ENCODE measurements at regions not wholly inside any gene's neighbourhood (a gene's known extent, or its start where the extent isn't known, plus 50 kb on each side); places are given as distances from the start of the nearest gene placed in this dataset.

GRCh38 chr3:176794406-176794805 is 402.9 kb downstream of the TBL1XR1 start:
- DNase-seq (ENCODE audit: low read depth) = no peak

DNA sequence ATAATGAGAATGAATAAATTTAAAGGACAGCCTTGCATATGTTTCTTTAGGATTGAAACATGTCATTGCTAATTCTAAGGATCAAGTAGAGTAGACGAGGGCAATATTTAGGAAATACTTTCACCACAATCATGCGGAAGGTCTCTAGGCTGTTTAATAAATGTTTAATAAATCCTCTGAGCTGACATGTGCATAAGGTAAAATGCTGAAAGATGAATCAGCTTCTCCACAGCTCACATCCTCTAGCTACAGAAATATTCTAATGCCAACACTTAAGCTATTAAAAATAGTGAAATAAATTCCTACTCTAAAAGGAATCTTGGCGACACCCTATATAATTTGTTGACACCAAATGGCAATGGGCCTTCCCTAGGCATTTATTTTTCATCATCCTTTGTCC is 407.3 kb downstream of the TBL1XR1 start:
- DNase-seq (ENCODE audit: low read depth) = no peak

- DNase-seq (ENCODE audit: low read depth) = peak; percentile 51
Measured at GRCh38 chr3:176789281-176789705, 408.0 kb downstream of the TBL1XR1 start.

- no peak for DNase-seq (ENCODE audit: low read depth)
Measured at GRCh38 chr3:176787506-176787905, 409.8 kb downstream of the TBL1XR1 start.

DNA sequence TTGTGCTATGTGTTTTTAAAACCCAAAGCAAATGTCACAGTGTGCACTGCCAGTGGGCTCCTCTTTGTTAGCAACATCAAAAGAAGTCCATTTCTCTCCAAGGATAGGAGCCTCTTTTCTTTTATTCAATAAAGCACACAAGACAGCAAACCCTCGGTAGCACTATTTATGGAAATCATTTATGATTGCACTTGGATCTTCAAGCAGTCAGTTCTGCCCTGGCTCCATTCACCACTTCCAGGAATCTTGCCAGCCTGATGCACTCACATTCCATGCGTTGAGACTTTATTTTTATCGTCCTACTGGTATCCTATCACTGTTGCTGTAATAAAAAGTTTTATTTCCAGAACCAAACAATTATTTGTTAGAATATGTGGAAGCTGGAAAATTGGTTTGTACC is 412.1 kb downstream of the TBL1XR1 start:
- DNase-seq (ENCODE audit: low read depth) = peak; percentile 5

DNA sequence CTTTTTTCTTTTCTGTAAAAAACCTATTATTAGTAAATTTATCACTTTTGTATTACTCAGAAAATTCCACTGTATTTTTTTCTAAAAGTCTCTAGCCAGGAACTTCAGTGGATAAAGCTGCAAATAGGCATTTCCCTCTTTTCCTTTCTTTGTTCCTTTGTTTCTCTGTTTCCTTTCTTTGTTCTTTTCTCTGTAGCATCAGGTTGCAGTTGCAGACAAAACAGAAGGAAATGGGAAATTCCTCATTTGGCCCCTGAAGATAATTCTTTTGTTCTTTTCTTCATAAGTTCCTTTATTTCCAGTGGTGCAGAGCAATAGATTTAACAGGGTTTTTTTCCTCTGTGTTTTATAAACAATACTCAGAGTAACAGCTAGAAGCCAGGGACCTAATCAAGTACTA is 416.5 kb downstream of the TBL1XR1 start:
- no peak for DNase-seq (ENCODE audit: low read depth)

DNA sequence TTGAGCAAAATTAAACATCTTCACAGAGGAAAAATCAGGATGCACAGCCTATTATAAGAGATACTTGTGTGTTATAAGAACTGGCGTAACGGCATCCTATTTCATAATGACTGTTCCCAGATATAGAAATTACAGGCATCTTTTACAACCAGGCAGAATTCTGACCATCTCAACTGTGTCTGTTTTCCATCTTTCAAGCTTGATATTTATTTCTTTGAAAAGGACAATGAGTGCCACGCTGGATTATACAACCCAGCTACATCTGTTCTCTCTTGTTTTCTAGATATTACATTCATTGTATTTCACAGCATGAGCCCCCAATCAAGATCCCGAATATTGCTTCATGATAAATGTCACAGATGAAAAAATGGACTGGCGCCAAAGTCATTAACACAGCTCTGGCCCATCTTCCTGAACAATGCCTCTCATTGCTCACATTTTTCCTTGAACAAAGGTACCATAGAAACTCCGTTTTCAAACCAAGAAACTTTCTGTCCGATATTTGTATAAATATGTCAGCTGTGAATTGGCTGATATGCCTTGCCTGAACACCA is 420.6 kb downstream of the TBL1XR1 start:
- DNase-seq (ENCODE audit: low read depth) = no peak

- DNase-seq (ENCODE audit: low read depth) = no peak
Measured at GRCh38 chr3:176769547-176770190, 427.6 kb downstream of the TBL1XR1 start.

GRCh38 chr3:176767385-176767784 is 429.9 kb downstream of the TBL1XR1 start:
- DNase-seq (ENCODE audit: low read depth) = peak; percentile 99

DNA sequence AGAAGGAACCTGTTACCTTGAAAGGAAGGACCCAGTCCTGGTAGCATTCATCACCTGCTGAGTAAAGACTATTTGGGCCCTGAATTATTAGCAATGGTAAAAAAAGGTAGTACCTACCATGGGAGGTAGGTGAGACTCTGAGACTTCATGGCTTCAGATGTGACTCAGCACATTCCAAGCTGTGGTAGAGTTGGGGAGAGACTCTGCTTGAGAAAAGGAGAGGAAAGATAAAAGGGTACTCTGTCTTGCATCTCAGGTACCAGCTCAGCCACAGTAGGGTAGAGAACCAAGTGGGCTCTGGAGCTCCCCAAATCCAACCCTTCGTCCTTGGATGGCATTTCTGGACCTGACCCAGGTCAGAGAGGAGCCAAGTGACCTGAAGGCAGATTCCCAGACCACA is 430.4 kb downstream of the TBL1XR1 start:
- DNase-seq (ENCODE audit: low read depth) = peak; percentile 80

DNA sequence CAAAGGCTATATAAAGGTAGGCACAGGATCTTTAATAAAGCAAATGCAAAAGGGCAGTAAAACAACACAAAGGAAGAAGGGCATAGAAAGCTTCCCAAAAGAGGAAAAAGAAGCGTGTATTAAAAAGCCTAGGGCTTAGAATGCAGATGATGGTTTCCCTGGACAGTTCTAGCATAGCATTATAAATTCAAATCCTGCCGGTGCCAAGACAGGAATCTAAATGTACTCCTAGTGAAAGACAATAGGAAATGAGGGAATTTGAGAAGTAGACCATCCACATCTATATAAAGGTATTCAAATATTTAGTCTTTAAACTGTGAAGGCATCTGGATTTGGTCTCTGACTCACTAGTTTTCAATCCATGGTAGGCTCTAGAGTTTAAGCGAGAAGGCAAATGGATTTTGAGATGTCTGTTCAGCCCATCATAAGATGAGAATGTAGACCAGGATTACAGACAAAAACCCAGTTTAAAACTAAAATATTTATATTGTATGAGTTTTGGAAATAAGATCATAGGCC is 431.8 kb downstream of the TBL1XR1 start:
- DNase-seq (ENCODE audit: low read depth) = peak; percentile 46

DNA sequence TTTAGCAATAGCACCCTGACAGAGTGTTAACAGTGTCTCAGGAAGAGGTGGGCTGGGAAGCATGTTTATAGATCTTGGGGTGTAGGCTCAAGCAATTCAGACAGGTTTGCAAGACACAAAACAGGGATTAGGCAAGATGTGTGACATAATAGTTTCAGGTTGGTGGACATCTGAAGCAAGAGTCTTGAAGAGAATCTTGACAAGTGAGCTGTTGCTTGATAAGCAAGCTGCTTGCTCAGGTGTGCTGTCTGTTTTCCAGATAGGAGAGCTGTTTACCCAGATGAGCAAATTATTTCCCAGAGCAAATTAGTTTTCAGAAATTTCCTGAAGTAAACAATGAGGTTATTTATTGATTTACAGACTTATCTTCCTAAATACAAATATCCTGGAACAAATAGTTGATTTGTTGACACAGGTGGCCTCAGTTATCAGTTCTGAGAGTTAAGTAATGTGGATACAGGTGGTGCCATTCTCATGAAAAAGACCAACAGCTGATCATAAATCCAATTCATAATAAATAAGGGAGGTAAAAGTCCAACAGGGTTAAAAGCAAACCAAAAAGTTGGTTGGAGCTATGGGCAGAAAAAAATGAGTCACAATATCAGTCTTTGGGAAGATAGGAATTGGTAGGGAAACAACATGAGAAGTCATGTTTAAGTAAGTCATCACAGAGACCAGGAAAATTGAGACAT is 437.3 kb downstream of the TBL1XR1 start:
- DNase-seq (ENCODE audit: low read depth) = no peak

GRCh38 chr3:176757429-176757828 is 439.9 kb downstream of the TBL1XR1 start:
- DNase-seq (ENCODE audit: low read depth) = no peak

GRCh38 chr3:176755977-176756376 is 441.3 kb downstream of the TBL1XR1 start:
- no peak for DNase-seq (ENCODE audit: low read depth)

- DNase-seq (ENCODE audit: low read depth) = no peak
Measured at GRCh38 chr3:176755552-176755951, 441.7 kb downstream of the TBL1XR1 start.

GRCh38 chr3:176741664-176742047 is 455.6 kb downstream of the TBL1XR1 start:
- peak; percentile 66 for DNase-seq (ENCODE audit: low read depth)

DNA sequence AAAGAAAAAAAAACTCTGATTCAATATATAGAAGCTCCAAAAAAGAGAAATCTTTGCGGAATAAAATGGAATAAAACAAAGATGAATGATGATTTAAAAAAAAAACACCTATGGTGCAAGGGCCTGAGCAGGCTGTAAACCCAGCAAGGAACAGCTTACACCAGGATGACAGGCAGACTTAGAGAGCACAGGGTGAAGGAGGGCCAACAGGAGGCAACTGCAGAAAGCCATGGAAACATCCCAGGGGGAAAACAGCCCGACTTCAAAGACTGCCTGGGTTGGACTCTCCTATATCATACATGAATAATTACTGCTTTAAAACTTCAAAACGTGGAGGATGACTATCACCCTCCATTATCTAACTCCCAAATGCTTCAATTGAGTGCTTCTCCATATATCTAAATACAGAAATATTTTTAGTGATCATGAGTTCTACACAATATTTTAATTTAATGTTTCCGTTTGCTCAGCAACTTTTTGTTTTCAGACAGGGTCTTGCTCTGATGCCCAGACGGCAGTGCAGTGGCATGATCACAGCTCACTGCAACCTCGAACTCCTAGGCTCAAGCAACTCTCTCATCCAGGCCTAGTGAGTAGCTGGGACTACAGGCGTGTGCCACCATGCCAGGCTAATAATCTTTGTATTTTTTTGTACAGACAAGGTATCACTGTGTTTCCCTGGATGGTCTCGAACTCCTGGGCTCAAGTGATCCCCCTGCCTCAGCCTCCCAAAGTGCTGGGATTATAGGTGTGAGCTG is 456.2 kb downstream of the TBL1XR1 start:
- DNase-seq (ENCODE audit: low read depth) = no peak

DNA sequence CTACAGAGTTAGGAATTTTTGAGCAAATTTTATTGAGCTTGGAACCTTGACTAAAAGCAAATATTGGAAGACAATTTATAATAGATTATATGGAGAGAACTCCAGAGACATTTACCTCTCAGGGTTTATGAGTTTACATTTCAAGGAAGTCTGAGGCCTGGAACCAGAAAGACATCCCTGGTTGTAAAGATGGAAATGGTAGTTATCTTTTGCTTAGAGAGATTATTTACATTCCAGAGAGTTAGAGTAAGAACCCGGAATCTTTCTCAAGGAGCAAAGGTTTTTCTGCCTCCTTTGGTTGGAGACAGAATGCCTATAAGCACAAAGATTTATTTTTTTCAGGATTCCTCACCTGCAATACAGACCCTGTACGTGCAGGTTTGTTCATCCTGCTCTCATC is 458.1 kb downstream of the TBL1XR1 start:
- peak; percentile 30 for DNase-seq (ENCODE audit: low read depth)

GRCh38 chr3:176737480-176738110 is 459.7 kb downstream of the TBL1XR1 start:
- DNase-seq (ENCODE audit: low read depth) = no peak

DNA sequence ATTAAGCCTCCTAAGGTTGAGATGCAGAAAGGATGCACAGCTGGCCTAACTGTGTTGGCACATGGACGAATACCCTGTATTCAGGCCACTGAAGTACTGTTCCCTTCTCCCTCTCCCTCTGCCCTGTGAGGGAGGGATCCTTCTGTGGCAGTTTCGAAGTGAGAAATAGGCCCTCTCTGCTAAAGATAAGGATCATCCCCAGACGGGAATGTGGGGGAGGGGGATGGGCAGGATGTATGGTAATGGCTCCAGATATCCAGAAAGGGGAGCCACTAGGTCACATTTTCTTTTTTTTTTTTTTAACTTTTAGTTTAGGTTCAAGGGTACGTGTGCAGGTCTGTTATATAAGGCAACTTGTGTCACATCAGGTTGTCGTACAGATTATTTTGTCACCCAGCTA is 463.1 kb downstream of the TBL1XR1 start:
- no peak for DNase-seq (ENCODE audit: low read depth)

GRCh38 chr3:176724394-176724759 is 472.9 kb downstream of the TBL1XR1 start:
- no peak for DNase-seq (ENCODE audit: low read depth)
